GM12875 (cell line): ENCODE measurements at regions not wholly inside any gene's neighbourhood (a gene's known extent, or its start where the extent isn't known, plus 50 kb on each side); places are given as distances from the start of the nearest gene placed in this dataset.

Experiments
- H3K4me3 ChIP-seq: one replicate; pipeline ENCODE4 v1.5.1; 2011; ENCODE audit warnings: low read depth, low read length, control low read depth
- TF ChIP-seq, protein P1 (sequence below): IDR thresholded peaks from 2 replicates; pipeline ENCODE4 v1.5.1; 2011; ENCODE audit warnings: low read depth, mild to moderate bottlenecking, control low read depth, inconsistent platforms, low read length, moderate library complexity, borderline replicate concordance; ENCODE audit not compliant: insufficient read depth

DNA sequence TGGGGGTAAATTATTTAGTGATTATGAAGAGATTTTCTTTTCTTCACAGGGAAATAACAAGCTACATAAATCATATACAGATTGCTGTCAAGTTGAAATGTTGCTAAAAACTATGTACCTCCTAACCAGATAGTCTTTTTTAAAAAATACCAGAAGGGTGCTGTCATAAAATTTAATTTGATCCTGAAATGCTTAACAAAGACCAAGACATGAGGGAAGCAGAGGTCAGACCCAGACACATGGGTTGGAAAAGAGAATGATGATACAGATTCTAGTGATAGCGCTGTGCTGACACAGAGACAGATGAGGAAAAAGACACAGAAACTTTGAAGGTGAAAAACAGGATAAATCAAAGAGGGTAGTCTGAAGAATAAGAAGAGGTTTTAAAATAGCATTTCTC lies 573.1 kb downstream of the HACE1 start:
- H3K4me3 ChIP-seq, result no peak overlapping the region
- TF ChIP-seq, protein P1, sequence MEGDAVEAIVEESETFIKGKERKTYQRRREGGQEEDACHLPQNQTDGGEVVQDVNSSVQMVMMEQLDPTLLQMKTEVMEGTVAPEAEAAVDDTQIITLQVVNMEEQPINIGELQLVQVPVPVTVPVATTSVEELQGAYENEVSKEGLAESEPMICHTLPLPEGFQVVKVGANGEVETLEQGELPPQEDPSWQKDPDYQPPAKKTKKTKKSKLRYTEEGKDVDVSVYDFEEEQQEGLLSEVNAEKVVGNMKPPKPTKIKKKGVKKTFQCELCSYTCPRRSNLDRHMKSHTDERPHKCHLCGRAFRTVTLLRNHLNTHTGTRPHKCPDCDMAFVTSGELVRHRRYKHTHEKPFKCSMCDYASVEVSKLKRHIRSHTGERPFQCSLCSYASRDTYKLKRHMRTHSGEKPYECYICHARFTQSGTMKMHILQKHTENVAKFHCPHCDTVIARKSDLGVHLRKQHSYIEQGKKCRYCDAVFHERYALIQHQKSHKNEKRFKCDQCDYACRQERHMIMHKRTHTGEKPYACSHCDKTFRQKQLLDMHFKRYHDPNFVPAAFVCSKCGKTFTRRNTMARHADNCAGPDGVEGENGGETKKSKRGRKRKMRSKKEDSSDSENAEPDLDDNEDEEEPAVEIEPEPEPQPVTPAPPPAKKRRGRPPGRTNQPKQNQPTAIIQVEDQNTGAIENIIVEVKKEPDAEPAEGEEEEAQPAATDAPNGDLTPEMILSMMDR, result no peak

DNA sequence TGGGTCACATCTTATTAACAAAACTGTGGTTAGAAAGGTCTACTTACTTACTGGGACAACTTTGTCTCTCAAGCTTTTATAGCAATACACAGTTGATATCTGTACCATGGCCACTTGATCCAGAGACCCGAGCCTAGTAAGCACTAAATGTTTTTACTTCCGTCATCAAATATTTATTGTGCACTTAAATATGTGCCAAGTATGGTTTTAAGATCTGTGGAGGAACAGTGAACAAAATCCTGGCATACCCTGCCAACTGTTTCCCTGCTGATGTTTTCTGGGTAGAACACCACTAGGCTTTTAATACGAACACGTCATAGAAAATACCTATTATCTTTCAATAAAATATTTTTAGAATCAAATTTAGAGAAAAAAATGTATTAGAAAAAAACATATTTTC lies 574.8 kb downstream of the HACE1 start:
- no peak overlapping the region for H3K4me3 ChIP-seq
- TF ChIP-seq, protein P1, result no peak

DNA sequence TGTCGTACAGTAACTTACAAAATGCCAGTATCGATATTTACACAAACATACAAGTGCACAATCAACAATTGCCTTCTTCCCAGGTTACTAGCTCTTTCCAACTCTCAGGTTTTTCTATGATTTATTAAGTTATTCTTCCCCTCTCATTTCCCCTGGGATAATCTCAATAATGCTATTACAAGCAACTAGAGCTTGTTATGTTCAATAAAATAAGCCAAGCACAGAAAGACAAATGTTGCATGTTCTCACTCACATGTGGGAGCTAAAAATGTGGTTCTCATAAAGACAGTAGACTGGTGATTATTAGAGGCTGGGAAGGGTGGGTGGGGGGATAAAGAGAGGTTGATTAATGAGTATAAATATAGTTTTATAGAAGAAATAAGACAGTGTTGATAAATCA lies 577.1 kb downstream of the HACE1 start:
- TF ChIP-seq, protein P1, result no peak
- H3K4me3 ChIP-seq, result no peak overlapping the region

DNA sequence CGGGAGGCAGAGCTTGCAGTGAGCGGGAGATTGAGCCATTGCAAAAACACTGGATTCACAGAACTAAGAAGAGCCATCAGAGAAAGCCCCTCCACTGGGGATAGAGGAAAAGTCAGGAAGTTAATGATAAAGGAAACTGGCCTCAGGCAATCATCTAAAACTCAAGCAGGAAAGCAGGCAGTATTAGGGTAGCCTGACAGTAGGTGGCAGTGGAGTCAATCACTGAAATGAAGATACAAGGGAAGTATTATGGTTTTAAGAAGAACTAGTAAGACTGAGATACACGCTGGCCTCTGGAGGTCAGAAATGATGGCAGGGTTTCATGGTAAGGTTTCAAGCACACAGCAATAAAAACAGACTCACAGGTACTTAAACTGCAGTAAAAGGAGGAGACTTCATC lies 578.3 kb downstream of the HACE1 start:
- H3K4me3 ChIP-seq, result no peak overlapping the region
- TF ChIP-seq, protein P1, result no peak

DNA sequence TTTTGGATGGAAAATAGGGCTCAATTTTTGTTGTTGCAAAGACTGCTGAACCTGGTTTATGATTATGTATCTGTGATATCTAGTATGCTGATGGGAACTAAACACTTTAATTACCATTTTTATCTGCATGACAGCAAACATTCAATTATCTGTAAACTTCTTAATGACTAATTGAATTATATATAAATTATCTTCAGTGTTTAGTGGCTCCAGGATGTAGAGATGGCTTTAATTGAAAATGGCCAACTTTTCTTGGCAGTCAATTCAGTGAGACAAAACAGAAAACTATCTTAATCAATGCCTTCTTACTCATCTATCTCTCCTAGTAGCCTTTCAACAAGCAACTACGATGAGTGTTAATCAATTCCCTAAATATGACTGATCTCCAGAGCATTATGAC lies 591.3 kb downstream of the HACE1 start:
- H3K4me3 ChIP-seq, result no peak overlapping the region
- TF ChIP-seq, protein P1, result no peak

DNA sequence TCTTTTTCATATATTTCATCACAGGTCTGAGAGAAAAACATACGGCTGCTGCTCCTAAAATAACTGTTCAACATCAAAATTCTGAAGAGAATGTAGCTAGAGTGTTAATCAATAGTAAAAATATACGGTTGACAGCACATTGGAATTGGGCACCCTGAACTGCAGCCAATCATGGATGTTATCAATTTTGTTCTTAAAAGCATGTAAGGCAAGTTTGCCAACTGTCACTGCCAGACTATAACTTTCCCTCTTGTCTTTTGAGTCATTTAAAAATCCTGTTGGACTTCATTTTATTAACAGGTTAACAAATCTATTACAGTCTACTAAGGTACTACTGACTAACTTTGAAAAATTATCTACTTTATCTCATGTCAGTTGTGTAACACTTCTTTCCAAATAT lies 592.8 kb downstream of the HACE1 start:
- TF ChIP-seq, protein P1, result no peak

DNA sequence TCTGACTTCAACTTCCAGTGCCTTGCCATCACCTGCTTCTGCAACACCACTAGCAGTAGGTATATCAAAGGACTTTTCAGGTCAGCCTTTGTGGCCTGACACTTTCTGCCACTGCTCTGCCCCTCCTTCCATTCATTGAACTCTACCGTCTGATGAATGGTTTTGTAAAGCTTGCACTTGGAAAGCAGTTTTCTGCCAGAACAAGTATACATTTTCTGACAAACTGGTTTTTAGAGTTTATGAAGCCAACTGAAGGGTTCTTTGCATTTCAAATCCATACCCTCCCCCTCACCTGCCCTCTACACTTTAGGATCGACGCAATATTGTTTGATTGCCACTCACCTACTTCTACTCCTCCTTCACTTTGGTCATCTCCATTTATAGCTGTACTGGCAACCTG lies 603.1 kb downstream of the HACE1 start:
- TF ChIP-seq, protein P1, result no peak
- H3K4me3 ChIP-seq, result no peak overlapping the region

More for the DNA sequence above, 592.8 kb downstream of the HACE1 start:
- no peak overlapping the region for H3K4me3 ChIP-seq
